ENCODE measurements at regions not wholly inside any gene's neighbourhood (a gene's known extent, or its start where the extent isn't known, plus 50 kb on each side); places are given as distances from the start of the nearest gene placed in this dataset.

- CTCF ChIA-PET (ENCODE audit: low intra/inter-chr PET ratio, low total read pairs), result no interaction called here
- TF ChIP-seq HOMEZ (CRISPR knock-in tag; IDR thresholded peaks at IDR 0.05; ENCODE audit: low read depth), result peak; percentile 26; the same call in 1 of the 2 replicates
- no peak for TF ChIP-seq ZNF230 (CRISPR knock-in tag; IDR thresholded peaks at IDR 0.05)
- TF ChIP-seq ZNF749 (CRISPR knock-in tag; IDR thresholded peaks at IDR 0.05; ENCODE audit: borderline replicate concordance), result no peak
- TF ChIP-seq ZKSCAN1 (IDR thresholded peaks at IDR 0.05; ENCODE audit: low read length), result no peak
- TF ChIP-seq ZNF142 (CRISPR knock-in tag; IDR thresholded peaks at IDR 0.05), result no peak
- no peak for TF ChIP-seq ZNF724P (CRISPR knock-in tag; IDR thresholded peaks at IDR 0.05; ENCODE audit: borderline replicate concordance)
- TF ChIP-seq ZFP36L2 (CRISPR knock-in tag; IDR thresholded peaks at IDR 0.05), result no peak
- TF ChIP-seq ZNF574 (CRISPR knock-in tag; IDR thresholded peaks at IDR 0.05), result no peak
- no peak for TF ChIP-seq CC2D1A (CRISPR knock-in tag; IDR thresholded peaks at IDR 0.05)
- peak; percentile 88; the same call in 1 of the 2 replicates for TF ChIP-seq THRA (CRISPR knock-in tag; IDR thresholded peaks at IDR 0.05; ENCODE audit: borderline replicate concordance)
- no peak for TF ChIP-seq FOXP1 (IDR thresholded peaks at IDR 0.05)
- TF ChIP-seq FOXP1 (CRISPR knock-in tag; IDR thresholded peaks at IDR 0.05), result 0 out of 2 replicates have a peak, but pooled peaks have one; percentile 32
- TF ChIP-seq RXRB (CRISPR knock-in tag; IDR thresholded peaks at IDR 0.05; ENCODE audit: borderline replicate concordance), result peak; percentile 82
- TF ChIP-seq ZMAT3 (CRISPR knock-in tag; conservative IDR thresholded peaks at IDR 0.05), result no peak
- no peak for TF ChIP-seq TAF1 (CRISPR knock-in tag; IDR thresholded peaks at IDR 0.05)
These were observed 57.4 kb downstream of the FSCB start for GRCh38 chr14:44449680-44450079.

More at GRCh38 chr14:44449680-44450079, 57.4 kb downstream of the FSCB start:
- in situ Hi-C loops (cut with HindIII; ENCODE audit: extremely low pct_ligation_motif_present, low pct_unique_long_range_greater_than_20kb) (no loop called here), intact Hi-C loops (cut with micrococcal nuclease; ENCODE audit: unreplicated experiment) (no loop called here)
- 20% methylated on average over 2 of the region's 2 CpGs for WGBS (ENCODE audit: low lambda C conversion rate)
- peaks cover 45% of the 10 kb centered on the region for H3K4me1 ChIP-seq (ENCODE audit: insufficient read depth, low read length)
- ATAC-seq (peak; percentile 43; the same call in 2 of the 3 replicates), DNase-seq (ENCODE audit: low spot score) (peak; percentile 0), FAIRE-seq (no peak)
- H3K9ac ChIP-seq (ENCODE audit: insufficient read depth, low read depth, low read length), result no peak overlapping the region
- H3K9me3 ChIP-seq (ENCODE audit: low read length), result peaks cover 16% of the 10 kb centered on the region
- H3K4me3 ChIP-seq (replicated peaks in 1 of 3; ENCODE audit: insufficient read depth in 1 of 3, low read depth in 2 of 3, low read length in 3 of 3), result no peak overlapping the region
- no peaks in the 10 kb centered on the region for H4K20me1 ChIP-seq (ENCODE audit: insufficient read depth, low read length)
- H3K27me3 ChIP-seq (ENCODE audit: control insufficient read depth in 1 of 2, insufficient read depth in 2 of 2, low read length in 2 of 2), result no peaks in the 10 kb centered on the region
- peak overlapping the region; percentile 62 for H3K4me2 ChIP-seq (ENCODE audit: low read depth, low read length)
- no peak overlapping the region for H2AFZ ChIP-seq (ENCODE audit: low read length)
- BruUV-seq (replicated peaks), result no TSS peak
- POLR2A ChIA-PET, result no interaction called here
- H3K27ac ChIP-seq (ENCODE audit: extremely low read length, insufficient read depth, low read length), result peak overlapping the region; percentile 69
- no peaks in the 10 kb centered on the region for H3K36me3 ChIP-seq (replicated peaks in 1 of 2; ENCODE audit: control insufficient read depth in 1 of 2, insufficient read depth in 2 of 2, low read length in 2 of 2)
- H3K79me2 ChIP-seq (ENCODE audit: insufficient read depth, low read length), result no peaks in the 10 kb centered on the region
